Esophagus muscularis mucosa (tissue), 2 donors: ENCODE measurements at regions not wholly inside any gene's neighbourhood (a gene's known extent, or its start where the extent isn't known, plus 50 kb on each side); places are given as distances from the start of the nearest gene placed in this dataset.

Experiments
- EP300 ChIP-seq: sonication (generic); formaldehyde crosslinking; IDR thresholded peaks from one replicate; pipeline ENCODE4 v1.6.1; 2017; ENCODE audit warnings: antibody characterized with exemption
- POLR2A ChIP-seq: fragments of 450-650 bp; IDR thresholded peaks from one replicate; pipeline ENCODE4 v1.6.1; 2017; ENCODE audit warnings: antibody characterized with exemption, moderate library complexity, mild to moderate bottlenecking, low read depth

DNA sequence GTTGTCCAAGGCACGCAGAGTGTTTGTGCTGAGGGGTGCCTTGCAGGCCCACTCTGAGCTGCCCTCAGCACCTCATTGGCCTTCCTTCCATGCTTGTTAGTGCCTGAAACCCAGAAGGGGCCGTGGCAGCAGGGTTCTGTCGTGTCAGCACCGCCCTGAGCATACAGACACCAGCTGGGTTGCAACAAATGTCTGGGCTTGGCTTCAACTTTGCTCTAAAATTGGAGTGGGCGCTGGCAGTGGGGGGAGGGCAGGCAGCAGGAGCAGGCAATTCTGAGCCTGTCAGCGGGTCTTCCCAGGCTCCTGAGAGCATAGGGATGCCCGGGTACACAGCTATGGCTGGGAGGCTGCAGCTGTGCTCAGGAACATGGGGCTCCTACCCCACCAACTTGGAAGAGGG, 464.3 kb downstream of the EPHA3 start:
- no peak for TF ChIP-seq EP300
- no peak for TF ChIP-seq POLR2A
